Limb (tissue), 2 donors: ENCODE measurements at regions not wholly inside any gene's neighbourhood (a gene's known extent, or its start where the extent isn't known, plus 50 kb on each side); places are given as distances from the start of the nearest gene placed in this dataset.

Experiments used
- DNase-seq, 2 donors: peaks; one replicate each; pipeline ENCODE4 v3.0.0-alpha.2; 2016; ENCODE audit errors: extremely low spot score in 2 of 2

DNA sequence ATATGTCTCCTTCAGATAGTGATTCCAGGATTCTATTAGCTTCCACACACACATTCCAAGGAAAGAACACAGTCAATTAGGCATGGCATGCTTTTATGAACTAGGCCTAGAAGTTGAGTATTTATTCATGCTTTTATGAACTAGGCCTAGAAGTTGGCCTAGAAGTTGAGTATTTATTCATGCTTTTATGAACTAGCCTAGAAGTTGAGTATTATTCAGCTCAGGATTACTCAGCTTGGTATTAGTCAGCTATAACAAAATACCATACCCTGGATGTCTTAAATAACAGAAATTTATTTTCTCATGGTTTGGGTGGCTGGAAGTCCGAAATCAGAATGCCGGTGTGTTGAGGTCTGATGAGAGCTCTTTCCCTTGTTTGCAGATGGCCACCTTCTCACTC lies 442.7 kb upstream of the FLRT2 start:
- no peak for DNase-seq

DNA sequence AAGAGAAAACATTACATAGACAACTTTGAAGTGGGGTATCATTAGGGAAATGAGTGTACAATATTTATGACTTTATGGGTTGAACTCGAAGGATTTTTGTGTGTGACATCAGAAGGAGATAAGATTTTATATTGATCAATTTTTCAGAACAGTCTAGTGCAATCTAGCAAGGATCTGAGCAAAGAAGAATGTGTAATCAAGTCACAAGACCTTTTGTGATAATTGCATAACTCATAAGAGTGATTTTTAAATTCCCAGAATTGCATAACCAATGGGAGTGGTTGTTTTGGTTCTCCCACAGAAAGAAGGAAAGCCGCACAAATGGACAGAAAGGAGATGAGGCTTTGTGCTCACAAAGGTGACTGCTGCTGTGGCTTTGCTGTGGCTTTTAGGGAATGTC lies 441.8 kb upstream of the FLRT2 start:
- DNase-seq = no peak

DNA sequence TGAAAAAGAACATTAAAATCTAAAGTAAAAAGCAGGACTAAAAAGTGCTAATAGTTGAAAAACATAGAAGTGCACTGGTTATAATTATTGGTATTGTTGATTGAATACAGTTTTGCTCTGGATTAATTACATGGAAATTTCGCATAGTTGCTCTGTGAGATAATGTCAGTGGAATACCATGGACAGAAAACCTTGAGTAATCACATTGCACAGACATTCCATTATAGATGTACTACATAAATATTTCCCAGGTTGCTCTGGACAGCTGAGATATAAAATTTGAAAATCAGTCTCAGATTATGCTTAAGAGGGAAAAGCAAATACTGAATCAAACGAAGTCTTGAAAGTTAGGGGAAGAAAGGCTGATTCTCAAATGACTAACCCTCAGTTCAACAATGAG lies 439.3 kb upstream of the FLRT2 start:
- no peak for DNase-seq

DNA sequence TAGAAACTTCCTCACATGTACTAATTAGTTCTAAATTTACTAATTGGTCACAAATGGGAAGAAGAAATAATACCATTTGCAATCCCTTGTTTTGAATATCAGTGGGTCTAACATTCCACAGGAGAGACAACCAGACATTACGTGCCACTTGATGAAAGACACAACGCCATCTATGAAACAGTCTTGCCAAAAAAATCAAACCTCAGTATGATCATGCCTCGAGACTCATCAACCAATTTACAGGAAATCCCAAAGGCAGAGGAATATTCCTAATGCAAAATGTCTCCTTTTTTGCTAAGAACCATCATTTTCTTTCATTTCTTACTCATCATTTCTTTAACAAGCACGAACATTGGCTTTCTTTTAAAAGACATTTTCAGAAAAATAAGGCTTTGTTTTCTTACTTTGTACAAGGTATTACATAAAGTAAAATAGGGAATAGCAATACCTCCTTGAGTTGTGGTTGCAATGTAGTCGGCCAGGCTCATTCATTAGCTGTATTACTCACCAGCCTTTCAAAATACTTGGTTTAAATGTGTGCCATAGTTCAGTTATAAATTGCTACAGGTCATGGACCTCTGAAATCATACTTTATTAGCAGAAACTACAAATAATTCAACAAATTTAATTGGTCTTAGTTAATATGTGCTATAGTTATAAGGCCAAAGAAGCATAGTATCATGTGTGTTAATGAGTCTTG lies 436.2 kb upstream of the FLRT2 start:
- DNase-seq = no peak

DNA sequence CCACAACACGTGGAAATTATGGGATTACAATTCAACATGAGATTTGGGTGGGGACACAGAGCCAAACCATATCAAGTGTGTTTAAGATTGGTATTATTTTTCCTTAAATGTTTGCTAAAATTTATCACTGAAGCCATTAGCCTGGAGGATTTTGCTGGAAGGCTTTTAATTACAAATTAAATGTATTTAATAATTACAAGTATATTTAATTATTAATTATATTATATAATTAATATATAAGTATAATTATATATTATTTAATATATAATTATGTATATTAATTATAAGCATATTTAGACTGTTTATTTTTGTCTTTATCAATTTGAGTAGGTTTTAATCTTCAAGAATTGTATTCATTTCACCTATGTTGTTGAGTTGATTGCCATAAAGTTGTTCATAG lies 427.4 kb upstream of the FLRT2 start:
- no peak for DNase-seq

DNA sequence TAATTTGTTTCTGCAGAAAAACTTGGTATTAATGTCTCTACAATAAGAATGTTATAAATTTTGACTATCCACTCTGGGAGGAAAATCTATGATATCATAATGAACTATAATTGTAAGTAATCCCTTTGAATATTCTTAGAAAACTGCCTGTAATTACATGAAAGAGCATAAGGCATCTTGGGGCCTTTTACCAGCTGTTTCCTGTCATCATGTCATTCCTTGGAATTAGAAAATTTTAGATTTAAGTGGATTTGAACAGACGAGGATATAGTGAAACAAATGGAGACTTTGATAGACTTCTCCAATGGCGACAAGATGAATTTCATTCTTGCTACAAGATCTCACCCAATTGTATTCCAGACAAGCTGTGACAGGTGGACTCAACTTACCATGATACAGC lies 423.4 kb upstream of the FLRT2 start:
- DNase-seq = no peak

DNA sequence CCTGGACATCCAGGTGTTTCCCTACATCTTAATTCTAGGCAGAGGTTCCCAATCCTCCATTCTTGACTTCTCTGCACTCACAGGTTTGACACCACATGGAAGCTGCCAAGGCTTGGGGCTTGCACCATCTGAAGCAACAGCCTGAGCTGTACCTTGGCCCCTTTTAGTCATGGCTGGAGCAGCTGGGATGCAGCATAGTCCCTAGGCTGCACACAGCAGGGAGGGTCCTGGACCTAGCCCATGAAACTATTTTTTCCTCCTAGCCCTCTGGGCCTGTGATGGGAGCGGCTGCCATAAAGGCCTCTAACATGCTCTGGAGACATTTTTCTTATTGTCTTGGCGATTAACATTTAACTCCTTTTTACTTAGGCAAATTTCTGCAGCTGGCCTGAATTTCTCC lies 417.2 kb upstream of the FLRT2 start:
- DNase-seq = no peak

DNA sequence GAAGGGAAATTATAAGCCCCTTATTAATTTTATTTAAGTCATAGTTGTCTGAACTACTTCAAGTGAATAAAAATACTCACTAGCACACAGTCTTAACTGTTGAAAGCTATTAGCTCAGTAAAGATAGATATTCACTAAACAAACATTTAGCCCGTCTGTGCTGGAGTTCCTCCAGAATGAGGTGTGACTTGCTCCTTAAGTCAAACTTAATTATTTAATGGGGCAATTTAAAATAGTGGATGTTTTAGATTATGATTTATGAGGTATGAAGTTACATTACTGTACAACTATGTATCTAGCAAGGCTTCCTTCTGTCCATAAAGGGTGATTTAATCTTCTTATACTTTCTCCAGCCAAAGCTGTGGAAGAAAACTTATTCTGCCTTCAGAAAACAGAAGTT lies 414.0 kb upstream of the FLRT2 start:
- DNase-seq = no peak

DNA sequence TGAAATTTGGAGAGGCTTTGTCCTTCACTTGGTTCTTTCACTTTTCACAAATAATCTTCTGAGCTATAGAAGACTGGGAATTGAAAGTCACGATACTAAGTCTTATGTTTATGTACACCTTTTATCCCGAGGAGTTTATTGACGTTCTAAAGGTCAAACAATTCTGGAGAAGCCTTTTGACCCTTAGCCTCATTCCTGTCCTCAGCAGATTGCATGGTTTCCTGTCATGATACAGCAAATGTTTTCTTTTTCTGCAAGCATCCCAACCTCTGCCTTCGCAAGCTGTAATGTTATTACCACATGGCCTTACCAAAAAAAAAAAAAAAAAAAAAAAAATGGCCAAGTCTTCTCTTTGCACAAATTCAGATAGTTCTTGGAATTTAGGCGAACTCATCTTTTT lies 411.7 kb upstream of the FLRT2 start:
- no peak for DNase-seq

DNA sequence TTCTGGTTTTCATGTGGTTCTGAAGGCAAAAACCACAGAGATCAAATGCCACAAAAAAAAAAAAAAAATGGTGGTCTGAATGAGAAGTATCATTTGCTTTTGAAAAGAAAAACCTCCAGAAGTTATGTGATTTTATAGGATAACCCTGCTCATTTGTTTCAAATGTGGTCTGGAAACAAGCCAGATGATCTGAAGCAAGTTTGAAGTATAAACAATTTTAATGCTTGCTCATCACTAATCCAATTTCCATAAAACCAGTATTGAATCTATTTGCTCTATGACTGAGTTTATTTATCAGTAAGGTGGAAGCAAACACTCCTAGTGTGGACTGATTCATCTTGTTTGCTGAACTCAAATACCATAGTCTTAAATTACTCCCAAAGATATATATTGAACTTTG lies 407.3 kb upstream of the FLRT2 start:
- no peak for DNase-seq

DNA sequence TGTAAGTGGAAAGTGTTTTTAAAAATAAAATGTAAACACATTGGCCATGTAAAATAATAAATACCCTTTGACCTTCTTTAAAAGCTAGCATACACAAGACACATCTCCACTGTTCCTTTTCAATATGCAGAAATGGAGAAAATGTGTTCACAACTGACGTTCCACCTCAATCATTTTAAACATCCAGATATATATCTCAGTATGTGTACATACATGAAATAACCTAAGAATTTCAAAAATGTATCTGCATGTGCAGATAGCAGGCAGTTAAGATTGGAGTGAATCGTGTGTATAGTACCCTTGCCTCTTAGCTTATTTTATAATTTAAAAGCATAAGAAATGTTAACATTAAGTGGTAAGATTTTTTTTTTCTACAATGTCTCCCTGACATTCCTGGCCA lies 406.2 kb upstream of the FLRT2 start:
- no peak for DNase-seq

DNA sequence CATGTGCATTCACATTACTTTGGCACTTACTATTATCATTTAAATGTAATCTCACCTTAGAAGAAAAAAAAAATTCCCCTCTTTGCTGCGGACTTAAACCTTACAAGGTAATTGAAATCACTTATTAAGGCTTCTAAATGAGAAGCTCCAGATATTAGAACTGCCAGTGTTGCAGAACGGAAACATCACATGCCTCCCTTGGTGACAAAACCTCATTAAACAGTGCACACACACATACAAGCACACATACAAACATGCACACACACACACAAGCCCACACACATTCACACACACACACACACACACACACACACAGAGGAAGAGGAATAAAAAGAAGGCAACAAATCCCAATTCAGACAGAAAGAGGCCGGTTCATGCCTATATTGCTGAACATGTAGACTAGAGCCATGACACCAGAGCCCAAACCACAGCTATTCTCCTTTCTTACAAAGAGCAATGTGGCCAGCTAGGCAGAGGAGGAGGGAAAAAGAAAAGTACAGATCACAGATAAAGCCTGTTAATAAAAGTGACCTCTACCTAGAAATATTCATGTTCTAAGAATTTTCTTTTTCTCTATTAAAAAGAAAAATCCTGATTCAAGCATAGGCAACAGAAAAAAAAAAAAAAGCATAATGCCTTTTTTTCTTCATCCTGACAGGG lies 405.2 kb upstream of the FLRT2 start:
- DNase-seq = no peak

DNA sequence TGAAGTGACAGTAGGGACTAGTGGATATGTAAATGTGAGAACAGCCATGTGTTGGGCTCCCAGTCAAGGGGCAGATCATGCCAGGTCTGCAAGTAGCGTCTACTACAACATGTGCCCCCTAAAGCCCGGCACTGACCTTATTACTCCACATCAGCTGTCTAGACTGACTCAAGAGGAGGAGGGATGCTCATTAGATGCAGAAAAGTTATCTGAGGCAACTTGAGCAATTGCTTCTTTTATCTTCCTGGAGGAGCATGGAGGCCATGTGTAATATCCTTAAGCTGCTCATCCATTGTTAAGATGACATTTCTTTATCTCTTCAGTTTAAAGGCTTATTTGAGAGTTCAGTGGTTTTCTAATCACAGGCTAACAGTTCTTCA lies 404.7 kb upstream of the FLRT2 start:
- no peak for DNase-seq

DNA sequence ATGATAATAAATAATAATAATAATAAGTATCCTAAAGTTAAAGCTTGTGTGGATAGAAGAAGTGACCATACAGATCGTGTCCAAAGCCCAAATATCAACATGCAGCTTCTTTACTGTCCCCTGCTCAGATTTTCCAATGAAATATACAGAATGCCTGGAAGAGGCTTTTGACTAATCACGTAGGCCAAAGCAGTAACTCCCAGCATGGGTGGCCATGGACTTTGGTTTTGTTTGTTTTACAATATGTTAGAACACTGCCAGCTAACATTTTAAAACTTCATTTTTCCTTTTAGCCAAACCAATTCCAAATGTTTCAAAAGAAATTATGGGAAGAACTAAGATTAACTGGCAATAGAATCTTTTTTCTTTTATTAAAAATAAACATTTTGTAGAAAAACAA lies 400.0 kb upstream of the FLRT2 start:
- no peak for DNase-seq

DNA sequence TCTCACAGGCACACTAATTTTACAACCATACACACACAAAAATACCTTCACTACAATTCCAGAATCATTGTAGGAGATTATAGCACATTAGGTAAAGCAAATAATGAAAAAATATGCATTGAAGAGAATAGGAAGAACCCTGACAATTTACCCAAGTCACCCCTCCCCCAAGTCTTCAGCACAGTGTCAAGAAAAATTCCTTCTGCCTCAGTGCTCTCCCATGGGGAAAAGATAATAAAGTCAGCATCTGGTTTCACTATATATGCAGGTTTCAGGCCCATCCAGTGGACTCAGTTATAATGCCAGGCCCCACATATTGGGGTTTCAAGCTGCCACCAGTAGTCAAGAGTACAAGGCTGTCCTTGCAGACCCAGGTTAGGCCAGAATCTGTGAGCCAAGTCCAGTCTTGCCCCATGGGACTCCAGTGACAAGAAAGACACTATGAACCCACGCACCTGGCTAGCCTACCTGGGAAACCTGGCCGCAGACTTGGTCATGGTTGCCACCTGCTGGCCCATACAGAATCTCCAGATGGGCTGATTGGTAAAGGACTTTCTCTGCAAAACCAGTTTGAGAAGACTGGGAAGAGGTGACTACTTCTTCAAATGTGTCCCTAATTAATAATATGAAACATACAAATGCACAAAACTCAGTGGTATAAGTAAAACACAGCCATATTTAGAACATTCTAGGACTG lies 398.6 kb upstream of the FLRT2 start:
- no peak for DNase-seq

DNA sequence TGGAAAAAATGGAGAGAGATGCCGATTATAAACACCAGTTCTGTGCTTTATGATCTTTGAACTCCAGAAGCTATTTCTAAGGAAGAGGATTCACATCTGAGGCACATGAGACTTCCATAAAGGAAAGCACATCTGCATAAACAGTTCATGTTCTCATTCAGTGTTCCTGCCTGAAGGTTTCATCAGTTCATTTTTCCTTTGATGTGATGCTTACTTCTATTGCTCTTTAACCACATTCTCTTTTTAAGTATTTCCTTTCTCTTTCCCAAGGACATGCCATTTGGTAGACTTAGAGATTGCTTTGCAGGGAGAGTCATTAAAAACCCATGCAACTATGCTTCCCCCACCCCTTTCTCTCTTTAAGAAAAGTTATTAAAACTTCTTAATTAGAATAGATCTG lies 387.0 kb upstream of the FLRT2 start:
- DNase-seq = no peak

DNA sequence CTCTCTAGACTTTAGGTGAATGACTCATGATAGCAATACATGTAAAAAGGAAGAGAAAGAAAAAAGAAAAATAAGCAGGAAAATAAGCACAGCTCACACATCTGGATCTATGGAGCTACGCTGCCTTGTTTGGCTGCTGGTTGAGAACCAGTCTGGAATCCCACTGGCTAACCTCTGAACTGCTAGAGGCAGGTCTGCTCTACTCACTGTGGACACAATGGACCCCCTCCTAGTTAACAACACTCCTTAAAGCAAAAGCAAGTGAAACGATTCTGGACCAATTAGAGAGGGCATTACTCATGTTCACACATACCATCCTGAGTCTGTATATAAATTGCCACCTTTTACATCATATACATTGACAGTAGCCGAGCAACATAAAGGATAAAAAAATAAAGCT lies 383.2 kb upstream of the FLRT2 start:
- no peak for DNase-seq

DNA sequence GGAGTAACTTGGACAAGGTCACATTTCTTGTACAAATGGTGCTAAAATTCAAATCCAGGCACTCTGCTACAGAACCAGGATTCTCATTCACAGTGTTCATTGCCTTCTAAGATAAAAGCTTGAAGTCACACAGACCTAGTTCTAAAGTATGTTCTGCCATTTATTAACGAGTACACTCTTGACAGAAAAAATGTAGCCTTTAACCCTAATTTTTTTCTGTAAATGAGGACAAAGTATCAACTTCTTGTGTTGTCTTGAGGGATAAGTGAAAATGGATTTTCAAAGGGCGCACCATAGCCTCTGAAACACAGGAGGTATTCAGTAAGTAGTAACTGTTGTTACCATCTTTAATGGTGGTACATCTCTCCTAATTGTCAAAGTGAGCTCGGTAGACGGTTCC lies 379.8 kb upstream of the FLRT2 start:
- DNase-seq = no peak

DNA sequence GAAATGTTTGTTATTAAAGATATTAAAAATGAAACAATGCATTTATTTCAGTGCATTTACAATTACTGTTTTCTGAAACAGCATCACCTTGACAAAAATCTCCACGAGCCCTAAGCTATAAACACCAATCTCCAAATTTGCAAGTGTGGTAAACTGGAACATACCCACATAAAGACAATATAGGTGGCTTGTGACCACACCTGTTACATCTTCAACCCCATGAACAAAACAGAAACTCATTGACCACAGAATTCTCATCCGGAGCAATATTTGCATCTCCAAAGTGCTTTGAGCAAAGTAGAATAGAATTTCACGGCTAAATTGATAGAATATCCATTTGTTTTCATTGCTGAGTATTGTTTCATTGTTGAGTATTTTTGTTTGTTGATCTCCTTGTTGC lies 375.2 kb upstream of the FLRT2 start:
- no peak for DNase-seq

DNA sequence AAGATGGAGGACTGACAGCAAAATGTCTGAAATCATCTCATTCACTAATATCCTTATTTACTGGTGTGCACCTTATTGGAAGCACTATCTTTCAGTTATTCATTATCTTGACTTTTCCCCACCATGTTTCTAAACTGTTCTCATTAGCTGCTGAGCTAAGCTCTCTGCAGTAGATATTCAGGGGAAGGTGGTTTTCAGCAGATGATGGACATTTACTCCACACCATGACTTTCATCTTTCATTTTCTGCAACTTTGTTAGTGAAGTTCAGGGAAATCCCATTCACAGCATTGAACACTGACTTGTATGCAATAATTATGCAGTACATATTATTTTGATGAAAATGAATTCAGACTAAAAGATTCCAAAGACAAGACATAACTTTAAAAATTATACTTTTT lies 373.6 kb upstream of the FLRT2 start:
- no peak for DNase-seq

DNA sequence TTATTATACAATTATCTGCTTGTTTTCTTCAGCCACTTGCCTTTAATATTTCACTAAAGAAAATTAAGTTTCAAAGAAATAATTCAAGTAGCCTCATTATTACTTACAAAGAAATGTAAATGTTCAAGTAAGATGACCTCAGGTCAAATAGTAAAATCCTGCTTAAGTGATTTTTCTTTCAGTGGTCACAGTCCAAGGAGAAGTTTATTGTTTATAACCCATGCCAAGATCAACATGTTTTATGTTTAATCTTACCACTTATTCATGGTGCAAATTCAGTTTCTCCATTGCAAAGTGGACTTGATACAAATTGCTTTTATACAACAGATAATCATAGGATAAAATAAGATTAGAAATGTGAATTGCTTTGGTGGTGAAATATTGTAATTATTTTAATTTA lies 370.2 kb upstream of the FLRT2 start:
- no peak for DNase-seq

DNA sequence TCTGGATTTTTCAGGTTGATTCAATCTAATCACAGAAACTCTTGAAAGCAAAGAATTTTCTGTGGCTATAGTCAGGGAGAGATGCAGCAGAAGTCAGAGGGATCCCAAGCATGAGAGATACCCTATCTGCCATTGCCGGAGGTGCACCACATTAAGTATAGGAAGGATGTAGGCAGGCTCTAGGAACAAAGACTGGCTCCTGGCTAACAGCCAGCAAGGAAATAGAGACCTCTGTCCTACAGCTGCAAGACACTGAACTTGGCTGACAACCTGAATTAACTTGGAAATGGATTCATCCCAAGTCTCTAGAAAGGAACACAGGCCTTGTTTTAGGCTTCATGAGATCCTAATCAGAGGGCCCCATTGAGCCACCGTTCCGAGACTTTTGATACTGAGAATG lies 364.9 kb upstream of the FLRT2 start:
- no peak for DNase-seq

DNA sequence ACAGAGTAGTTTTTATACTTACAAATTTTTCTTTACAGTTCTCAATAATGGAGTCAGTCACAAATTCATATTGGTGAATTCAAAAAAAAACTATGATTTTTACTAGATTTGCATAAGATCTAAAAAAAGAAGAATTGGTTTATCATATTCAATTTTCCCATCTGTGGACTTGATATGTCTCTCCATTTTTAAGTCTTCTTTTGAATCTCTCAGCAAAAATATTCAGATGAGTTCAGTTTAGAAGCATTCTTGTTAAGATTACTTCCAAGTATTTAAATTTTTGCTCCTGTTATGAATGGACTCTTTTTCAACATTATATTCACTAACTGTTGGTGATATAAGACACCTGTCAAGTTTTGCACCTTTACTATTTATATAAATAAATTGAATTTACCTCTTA lies 360.6 kb upstream of the FLRT2 start:
- DNase-seq = no peak
